ENCODE measurements at regions not wholly inside any gene's neighbourhood (a gene's known extent, or its start where the extent isn't known, plus 50 kb on each side); places are given as distances from the start of the nearest gene placed in this dataset.

DNA sequence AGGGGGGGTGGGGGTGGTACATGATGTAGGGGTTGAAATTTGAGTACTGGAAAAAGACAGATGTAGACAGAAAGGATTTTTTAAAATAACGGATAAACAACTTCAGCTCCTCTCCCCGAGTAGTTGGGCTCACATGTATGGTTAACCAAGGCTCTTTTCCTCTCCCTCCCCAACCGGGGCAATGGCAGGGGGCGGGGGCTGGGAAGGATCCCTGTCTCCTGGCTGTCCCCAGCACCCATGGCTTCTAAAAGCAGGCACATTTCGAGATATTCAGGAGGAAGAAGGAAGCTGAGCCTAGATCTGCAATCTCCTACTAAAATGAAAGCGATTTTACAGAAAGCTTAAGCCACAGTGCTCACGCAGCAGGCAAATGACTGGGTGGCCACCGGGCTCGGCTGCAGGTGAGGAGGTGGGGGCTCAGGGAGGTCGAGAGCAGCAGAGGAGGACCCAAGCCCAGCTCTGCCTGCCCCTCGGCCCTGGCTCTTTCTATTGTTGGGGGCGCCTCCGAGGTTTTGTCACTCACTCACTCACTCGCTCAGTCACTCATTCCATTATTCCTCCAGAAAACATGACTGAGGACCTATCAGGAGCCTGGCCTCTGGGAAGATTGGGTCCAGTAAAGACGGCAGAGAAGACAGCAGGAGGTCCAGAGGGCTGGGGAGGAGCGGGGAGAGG is 573.3 kb downstream of the PTPRU start:
- TF ChIP-seq POLR2A (IDR thresholded peaks at IDR 0.05; ENCODE audit: low read length) (no peak), GATA1 (IDR thresholded peaks at IDR 0.05; ENCODE audit: low read depth, low read length) (no peak)

Data from erythroblast (primary cell).